ENCODE measurements at regions not wholly inside any gene's neighbourhood (a gene's known extent, or its start where the extent isn't known, plus 50 kb on each side); places are given as distances from the start of the nearest gene placed in this dataset.

DNA sequence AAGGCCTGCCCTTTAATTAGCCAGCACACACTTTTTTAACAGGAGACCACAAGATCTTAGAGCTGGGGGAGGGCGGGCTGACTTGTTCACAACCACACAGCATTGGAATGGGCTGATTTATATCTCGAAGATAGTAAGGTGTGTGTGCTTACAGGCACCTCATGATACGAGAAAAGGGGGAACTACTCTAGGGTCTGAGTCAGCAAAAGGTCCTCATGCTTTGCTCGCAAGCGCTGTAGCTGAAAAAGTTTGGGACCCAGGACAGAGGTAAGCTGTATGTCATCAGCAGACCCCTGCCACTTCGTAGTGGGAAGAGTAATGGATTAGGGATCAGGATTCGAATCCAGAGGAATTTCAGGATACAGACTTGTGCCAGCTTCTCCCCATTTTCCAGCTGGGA is 88.9 kb upstream of the RBM19 start:
- no peak overlapping the region for H3K18ac ChIP-seq (ENCODE audit: low read length)
- no peak overlapping the region for H2BK5ac ChIP-seq (ENCODE audit: low read length)
- H3K9ac ChIP-seq (ENCODE audit: low read depth, low read length, poor library complexity): no peak overlapping the region
- H3K27ac ChIP-seq (replicated peaks; ENCODE audit: low read length): no peak overlapping the region
- no peak overlapping the region for H3K4me3 ChIP-seq (ENCODE audit: low read length in 2 of 2)
- no peak overlapping the region for H3K4me2 ChIP-seq (ENCODE audit: insufficient read depth, low read length, poor library complexity, severe bottlenecking)
- peaks cover 0 to 20% (median 0%) of the 10 kb centered on the region in 3 experiments for H3K27me3 ChIP-seq (ENCODE audit: control insufficient read depth in 3 of 3, insufficient read depth in 3 of 3, low read depth in 1 of 3, low read length in 3 of 3)
- H3K9me3 ChIP-seq (replicated peaks in 1 of 2; ENCODE audit: control insufficient read depth in 2 of 2, insufficient read depth in 1 of 2, low read depth in 1 of 2, low read length in 2 of 2): peaks cover 0 to 2% of the 10 kb centered on the region in 2 donors
- no peak overlapping the region for H2BK12ac ChIP-seq (ENCODE audit: low read length)
- no peak overlapping the region for H2AFZ ChIP-seq (ENCODE audit: low read length)
- H3K23ac ChIP-seq (ENCODE audit: low read depth, low read length, poor library complexity): no peak overlapping the region
- no peaks in the 10 kb centered on the region for H3K36me3 ChIP-seq (replicated peaks in 1 of 2; ENCODE audit: control insufficient read depth in 2 of 2, insufficient read depth in 2 of 2, low read length in 2 of 2)
- H3K4ac ChIP-seq (ENCODE audit: low read length): no peak overlapping the region
- no peak for DNase-seq (ENCODE audit: low spot score)
- no peak overlapping the region for H4K8ac ChIP-seq (ENCODE audit: low read depth, low read length)
- H4K91ac ChIP-seq (ENCODE audit: low read depth, low read length, poor library complexity): no peak overlapping the region
- no peaks in the 10 kb centered on the region for H3K79me1 ChIP-seq (ENCODE audit: low read depth, low read length)
- no peak overlapping the region for H2BK120ac ChIP-seq (ENCODE audit: low read depth, low read length)
- H3K4me1 ChIP-seq (ENCODE audit: control insufficient read depth in 2 of 2, insufficient read depth in 1 of 2, low read depth in 1 of 2, low read length in 2 of 2): no peaks in the 10 kb centered on the region
- no peak overlapping the region for H2AK5ac ChIP-seq (ENCODE audit: low read depth, low read length)
- no CpG with 5 or more reads among the region's 7 CpGs for WGBS, 2 donors (ENCODE audit: extremely low coverage in 2 of 2, insufficient read length in 2 of 2, insufficient replicate concordance in 1 of 2)
- no peak overlapping the region for H2BK15ac ChIP-seq (ENCODE audit: low read length)
- H3K14ac ChIP-seq (ENCODE audit: low read length): no peak overlapping the region

DNA sequence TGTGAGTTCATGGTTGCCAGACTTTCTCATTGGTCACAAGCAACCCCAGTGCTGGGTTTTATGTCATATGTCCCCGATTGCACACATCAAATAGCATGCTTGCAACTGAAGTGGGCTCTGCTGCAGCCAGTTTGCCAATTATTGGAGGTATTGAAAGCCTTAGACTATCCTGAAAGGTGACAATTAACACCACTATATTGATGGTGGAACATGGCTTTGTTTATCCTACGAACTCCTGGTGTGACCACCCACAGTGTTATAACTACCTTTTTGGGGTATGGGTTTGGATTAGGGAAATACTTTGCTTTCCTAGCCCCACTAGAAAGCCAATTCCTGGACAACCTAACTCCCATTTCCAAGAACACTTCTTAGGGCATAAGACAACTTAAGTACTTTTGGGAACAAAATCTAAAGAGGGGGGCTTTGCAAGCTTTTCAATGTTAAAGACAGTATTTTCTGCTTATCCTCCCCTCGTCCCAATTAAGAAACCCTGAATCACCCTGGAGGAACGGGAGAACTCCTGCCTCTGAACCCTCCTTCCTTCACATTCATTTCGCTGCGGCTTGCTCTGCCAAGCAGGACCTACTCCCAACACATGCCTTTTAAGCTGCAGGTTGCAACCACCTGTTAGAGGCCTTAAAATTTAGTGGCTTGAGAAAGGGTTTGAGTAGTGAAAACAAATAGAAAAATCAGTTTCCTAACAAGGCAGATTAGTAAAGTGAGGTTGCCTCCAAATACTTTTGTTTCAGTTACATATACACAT is 80.3 kb upstream of the RBM19 start:
- Histone ChIP-seq H3K9me3 (replicated peaks in 1 of 2; ENCODE audit: control insufficient read depth in 2 of 2, insufficient read depth in 1 of 2, low read depth in 1 of 2, low read length in 2 of 2) (no peaks in the 10 kb centered on the region), H3K27me3 (ENCODE audit: control insufficient read depth in 3 of 3, insufficient read depth in 3 of 3, low read depth in 1 of 3, low read length in 3 of 3) (peaks cover 0 to 25% (median 0%) of the 10 kb centered on the region in 3 experiments), H4K8ac (ENCODE audit: low read depth, low read length) (no peak overlapping the region), H2AFZ (ENCODE audit: low read length) (no peak overlapping the region), H3K4me1 (ENCODE audit: control insufficient read depth in 2 of 2, insufficient read depth in 1 of 2, low read depth in 1 of 2, low read length in 2 of 2) (no peaks in the 10 kb centered on the region), H3K4me2 (ENCODE audit: insufficient read depth, low read length, poor library complexity, severe bottlenecking) (no peak overlapping the region), H2BK12ac (ENCODE audit: low read length) (no peak overlapping the region), H3K18ac (ENCODE audit: low read length) (no peak overlapping the region), H2BK5ac (ENCODE audit: low read length) (no peak overlapping the region), H3K36me3 (replicated peaks in 1 of 2; ENCODE audit: control insufficient read depth in 2 of 2, insufficient read depth in 2 of 2, low read length in 2 of 2) (no peaks in the 10 kb centered on the region), H3K27ac (replicated peaks; ENCODE audit: low read length) (no peak overlapping the region), H3K79me1 (ENCODE audit: low read depth, low read length) (no peaks in the 10 kb centered on the region), H3K9ac (ENCODE audit: low read depth, low read length, poor library complexity) (no peak overlapping the region), H4K91ac (ENCODE audit: low read depth, low read length, poor library complexity) (no peak overlapping the region), H2AK5ac (ENCODE audit: low read depth, low read length) (no peak overlapping the region), H2BK15ac (ENCODE audit: low read length) (no peak overlapping the region), H3K23ac (ENCODE audit: low read depth, low read length, poor library complexity) (no peak overlapping the region), H3K14ac (ENCODE audit: low read length) (no peak overlapping the region), H3K4me3 (ENCODE audit: low read length in 2 of 2) (no peak overlapping the region), H2BK120ac (ENCODE audit: low read depth, low read length) (no peak overlapping the region), H3K4ac (ENCODE audit: low read length) (no peak overlapping the region)
- no CpG with 5 or more reads among the region's 6 CpGs for WGBS, 2 donors (ENCODE audit: extremely low coverage in 2 of 2, insufficient read length in 2 of 2, insufficient replicate concordance in 1 of 2)
- no peak for DNase-seq (ENCODE audit: low spot score)

DNA sequence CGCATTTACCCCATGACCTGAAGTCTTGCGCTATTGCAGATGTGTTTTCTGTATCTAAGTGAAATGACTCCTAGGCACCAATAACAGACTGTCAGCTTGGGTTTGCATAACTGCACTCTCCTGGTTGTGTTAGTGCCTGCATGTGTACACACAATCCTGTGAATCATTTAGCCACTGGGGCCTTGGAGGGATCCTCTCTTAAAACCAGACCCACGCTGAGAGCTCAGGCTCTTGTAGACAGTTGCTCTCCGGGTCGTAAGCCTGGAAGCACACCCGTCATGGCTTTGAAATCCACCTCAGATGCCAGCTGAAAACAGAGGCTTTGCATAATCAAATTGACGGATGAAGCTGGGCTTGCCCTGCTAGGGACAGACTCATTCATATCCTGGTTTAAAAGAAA is 79.2 kb upstream of the RBM19 start:
- no peak overlapping the region for H3K27ac ChIP-seq (replicated peaks; ENCODE audit: low read length)
- H3K18ac ChIP-seq (ENCODE audit: low read length): no peak overlapping the region
- H2BK5ac ChIP-seq (ENCODE audit: low read length): no peak overlapping the region
- no peaks in the 10 kb centered on the region for H3K9me3 ChIP-seq (replicated peaks in 1 of 2; ENCODE audit: control insufficient read depth in 2 of 2, insufficient read depth in 1 of 2, low read depth in 1 of 2, low read length in 2 of 2)
- WGBS, 2 donors (ENCODE audit: extremely low coverage in 2 of 2, insufficient read length in 2 of 2, insufficient replicate concordance in 1 of 2): no CpG with 5 or more reads among the region's 7 CpGs
- no peaks in the 10 kb centered on the region for H3K4me1 ChIP-seq (ENCODE audit: control insufficient read depth in 2 of 2, insufficient read depth in 1 of 2, low read depth in 1 of 2, low read length in 2 of 2)
- no peak overlapping the region for H4K91ac ChIP-seq (ENCODE audit: low read depth, low read length, poor library complexity)
- H3K14ac ChIP-seq (ENCODE audit: low read length): no peak overlapping the region
- no peak overlapping the region for H3K4me2 ChIP-seq (ENCODE audit: insufficient read depth, low read length, poor library complexity, severe bottlenecking)
- H3K36me3 ChIP-seq (replicated peaks in 1 of 2; ENCODE audit: control insufficient read depth in 2 of 2, insufficient read depth in 2 of 2, low read length in 2 of 2): no peaks in the 10 kb centered on the region
- no peak overlapping the region for H2AFZ ChIP-seq (ENCODE audit: low read length)
- H3K79me1 ChIP-seq (ENCODE audit: low read depth, low read length): no peaks in the 10 kb centered on the region
- H3K9ac ChIP-seq (ENCODE audit: low read depth, low read length, poor library complexity): no peak overlapping the region
- no peak for DNase-seq (ENCODE audit: low spot score)
- H3K23ac ChIP-seq (ENCODE audit: low read depth, low read length, poor library complexity): no peak overlapping the region
- H2AK5ac ChIP-seq (ENCODE audit: low read depth, low read length): no peak overlapping the region
- H2BK12ac ChIP-seq (ENCODE audit: low read length): no peak overlapping the region
- no peak overlapping the region for H2BK15ac ChIP-seq (ENCODE audit: low read length)
- no peak overlapping the region for H3K4ac ChIP-seq (ENCODE audit: low read length)
- peaks cover 0 to 25% (median 0%) of the 10 kb centered on the region in 3 experiments for H3K27me3 ChIP-seq (ENCODE audit: control insufficient read depth in 3 of 3, insufficient read depth in 3 of 3, low read depth in 1 of 3, low read length in 3 of 3)
- H3K4me3 ChIP-seq (ENCODE audit: low read length in 2 of 2): no peak overlapping the region
- H2BK120ac ChIP-seq (ENCODE audit: low read depth, low read length): no peak overlapping the region
- H4K8ac ChIP-seq (ENCODE audit: low read depth, low read length): no peak overlapping the region

DNA sequence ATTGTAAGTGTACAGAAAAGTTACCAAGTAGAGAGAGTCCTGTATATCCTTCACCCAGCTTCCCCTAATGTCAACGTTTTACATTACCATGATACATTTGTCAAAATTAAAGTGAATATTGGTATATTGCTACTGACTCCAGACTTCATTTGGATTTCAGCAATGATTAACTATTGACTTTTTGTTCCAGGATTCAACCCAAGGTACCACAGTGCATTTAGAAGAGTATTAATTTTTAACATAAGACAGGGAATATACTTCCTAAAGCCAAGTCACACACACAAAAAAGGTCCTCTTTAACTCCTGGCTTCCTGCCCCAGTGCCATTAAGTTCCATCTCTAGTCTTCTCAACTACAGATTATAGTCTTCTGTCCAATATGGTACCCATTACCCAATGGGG is 75.5 kb upstream of the RBM19 start:
- H3K9ac ChIP-seq (ENCODE audit: low read depth, low read length, poor library complexity): no peak overlapping the region
- DNase-seq (ENCODE audit: low spot score): no peak
- peaks cover 0 to 22% (median 0%) of the 10 kb centered on the region in 3 experiments for H3K27me3 ChIP-seq (ENCODE audit: control insufficient read depth in 3 of 3, insufficient read depth in 3 of 3, low read depth in 1 of 3, low read length in 3 of 3)
- H2BK15ac ChIP-seq (ENCODE audit: low read length): no peak overlapping the region
- no peaks in the 10 kb centered on the region for H3K4me1 ChIP-seq (ENCODE audit: control insufficient read depth in 2 of 2, insufficient read depth in 1 of 2, low read depth in 1 of 2, low read length in 2 of 2)
- H3K79me1 ChIP-seq (ENCODE audit: low read depth, low read length): no peaks in the 10 kb centered on the region
- no peak overlapping the region for H3K14ac ChIP-seq (ENCODE audit: low read length)
- WGBS, 2 donors (ENCODE audit: extremely low coverage in 2 of 2, insufficient read length in 2 of 2, insufficient replicate concordance in 1 of 2): no CpG with 5 or more reads among the region's 1 CpG
- no peak overlapping the region for H2AK5ac ChIP-seq (ENCODE audit: low read depth, low read length)
- no peak overlapping the region for H2BK120ac ChIP-seq (ENCODE audit: low read depth, low read length)
- H3K27ac ChIP-seq (replicated peaks; ENCODE audit: low read length): no peak overlapping the region
- H2BK5ac ChIP-seq (ENCODE audit: low read length): no peak overlapping the region
- no peaks in the 10 kb centered on the region for H3K9me3 ChIP-seq (replicated peaks in 1 of 2; ENCODE audit: control insufficient read depth in 2 of 2, insufficient read depth in 1 of 2, low read depth in 1 of 2, low read length in 2 of 2)
- H4K91ac ChIP-seq (ENCODE audit: low read depth, low read length, poor library complexity): no peak overlapping the region
- H3K36me3 ChIP-seq (replicated peaks in 1 of 2; ENCODE audit: control insufficient read depth in 2 of 2, insufficient read depth in 2 of 2, low read length in 2 of 2): no peaks in the 10 kb centered on the region
- no peak overlapping the region for H3K18ac ChIP-seq (ENCODE audit: low read length)
- H3K4ac ChIP-seq (ENCODE audit: low read length): no peak overlapping the region
- no peak overlapping the region for H2AFZ ChIP-seq (ENCODE audit: low read length)
- H3K23ac ChIP-seq (ENCODE audit: low read depth, low read length, poor library complexity): no peak overlapping the region
- no peak overlapping the region for H4K8ac ChIP-seq (ENCODE audit: low read depth, low read length)
- H3K4me3 ChIP-seq (ENCODE audit: low read length in 2 of 2): no peak overlapping the region
- no peak overlapping the region for H3K4me2 ChIP-seq (ENCODE audit: insufficient read depth, low read length, poor library complexity, severe bottlenecking)
- no peak overlapping the region for H2BK12ac ChIP-seq (ENCODE audit: low read length)
